NCI-H146 treated with DMSO at 0.1 percent for 48 hours (cell line): ENCODE measurements at regions not wholly inside any gene's neighbourhood (a gene's known extent, or its start where the extent isn't known, plus 50 kb on each side); places are given as distances from the start of the nearest gene placed in this dataset.
"Not testable (repeated sequence)": the region's sequence is repeated elsewhere in the genome, so short reads cannot be mapped to it uniquely, and the experiment has no call there.

Experiments used
- DNase-seq: peaks from one replicate; lab custom pipeline; 2025; ENCODE audit not compliant: unreplicated experiment; lab: John Stamatoyannopoulos, UW

DNA sequence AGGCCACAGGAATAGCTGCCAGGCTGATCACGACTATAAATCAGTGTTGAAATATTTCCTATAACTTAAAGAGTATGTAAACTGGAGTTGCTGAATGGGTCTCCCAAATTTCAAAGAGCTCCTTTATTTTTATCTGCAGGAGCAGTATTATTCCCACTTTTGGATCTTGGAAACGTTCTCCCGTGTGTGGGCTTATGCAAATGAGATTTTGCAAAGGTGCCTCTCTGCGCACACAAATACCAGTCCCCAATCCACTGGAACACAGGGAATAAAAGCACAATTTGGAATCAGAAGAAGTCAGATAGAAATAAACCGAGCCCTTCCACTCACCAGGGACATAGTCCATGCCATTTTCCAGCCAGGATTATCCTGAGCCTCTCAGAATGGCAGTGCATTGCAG is 350.2 kb upstream of the CELF2 start:
- no peak for DNase-seq

GRCh38 chr10:10676972-10677371 is 340.7 kb upstream of the CELF2 start:
- DNase-seq: no peak

DNA sequence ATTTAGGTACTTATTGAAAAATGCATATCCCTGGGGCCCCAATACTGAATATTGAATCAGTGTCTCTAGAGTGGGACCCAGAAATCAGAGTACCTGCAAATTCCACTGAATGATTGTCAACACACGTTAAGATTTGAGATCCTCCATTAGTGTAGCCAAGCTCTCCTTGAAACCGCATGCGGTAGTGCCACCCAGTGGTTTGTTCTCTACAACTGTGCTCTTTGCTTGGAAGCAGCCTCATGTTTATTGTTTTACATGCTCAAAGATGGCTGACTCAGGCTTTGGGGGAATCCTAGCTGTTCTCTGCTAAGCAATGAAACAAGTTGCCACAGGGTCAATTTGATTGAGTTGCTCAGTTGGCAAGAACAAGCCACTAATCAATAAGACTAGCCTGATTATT is 340.2 kb upstream of the CELF2 start:
- peak; percentile 74 for DNase-seq

GRCh38 chr10:10680496-10680895 is 337.2 kb upstream of the CELF2 start:
- DNase-seq: no peak

DNA sequence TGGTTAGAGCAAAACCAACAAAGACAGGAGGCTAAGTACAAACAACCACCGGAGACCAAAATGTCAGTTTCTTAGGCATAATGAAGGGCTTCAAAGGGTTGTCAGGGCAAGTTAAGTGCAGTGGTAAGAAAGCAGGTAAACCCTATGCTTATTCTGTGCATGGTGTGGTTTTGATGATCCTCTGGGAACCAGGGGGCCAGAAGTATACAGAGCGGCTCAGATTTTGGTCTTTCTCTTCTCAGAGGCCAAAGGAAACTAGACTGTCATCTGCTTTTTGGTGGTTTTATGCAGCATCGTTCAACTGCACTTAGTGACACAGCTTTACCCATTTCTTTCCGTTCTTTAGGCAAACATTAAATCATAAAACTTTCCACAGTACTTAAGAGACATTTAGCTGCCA is 332.7 kb upstream of the CELF2 start:
- no peak for DNase-seq

DNA sequence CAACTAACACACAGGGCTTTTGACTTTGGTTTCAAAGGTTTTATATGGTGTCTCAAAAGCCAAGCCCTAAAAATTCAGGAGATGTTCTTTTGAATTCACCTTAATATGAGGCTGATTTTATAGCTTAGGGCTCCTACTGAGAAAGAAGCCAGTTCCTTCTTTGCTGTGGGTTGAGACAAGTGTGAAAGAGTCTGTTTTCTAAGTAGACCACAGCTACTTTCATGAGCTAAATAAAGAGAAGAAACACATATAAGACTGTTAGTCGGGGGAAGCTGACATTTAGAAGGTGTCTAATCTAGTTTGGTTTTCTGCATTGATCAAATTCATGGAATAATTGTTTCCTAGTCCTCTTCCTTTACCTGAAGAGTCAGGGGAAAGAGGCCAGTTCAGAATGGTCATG is 332.1 kb upstream of the CELF2 start:
- no peak for DNase-seq

DNA sequence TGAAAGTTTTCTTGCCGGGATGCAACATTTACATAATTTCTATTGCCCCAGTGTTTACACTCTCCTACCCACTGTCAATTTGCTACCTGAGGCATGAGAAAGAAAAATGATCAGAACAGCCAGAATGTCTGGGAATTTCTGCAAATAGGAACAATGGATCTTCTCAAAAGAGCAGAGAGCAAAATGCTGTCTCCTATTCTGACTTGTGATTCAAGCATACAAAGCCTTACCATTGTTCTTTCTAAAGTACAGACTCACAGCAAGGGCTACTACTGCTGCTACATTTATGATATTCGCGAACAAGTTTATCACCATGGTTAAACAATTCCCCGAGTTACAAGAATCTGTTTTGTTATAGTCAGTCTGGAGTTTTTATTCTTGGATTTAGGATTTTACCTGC is 329.9 kb upstream of the CELF2 start:
- no peak for DNase-seq

- peak; percentile 95 for DNase-seq
These were observed 318.2 kb upstream of the CELF2 start for GRCh38 chr10:10699427-10699826.

GRCh38 chr10:10701084-10701611 is 316.5 kb upstream of the CELF2 start:
- no peak for DNase-seq

DNA sequence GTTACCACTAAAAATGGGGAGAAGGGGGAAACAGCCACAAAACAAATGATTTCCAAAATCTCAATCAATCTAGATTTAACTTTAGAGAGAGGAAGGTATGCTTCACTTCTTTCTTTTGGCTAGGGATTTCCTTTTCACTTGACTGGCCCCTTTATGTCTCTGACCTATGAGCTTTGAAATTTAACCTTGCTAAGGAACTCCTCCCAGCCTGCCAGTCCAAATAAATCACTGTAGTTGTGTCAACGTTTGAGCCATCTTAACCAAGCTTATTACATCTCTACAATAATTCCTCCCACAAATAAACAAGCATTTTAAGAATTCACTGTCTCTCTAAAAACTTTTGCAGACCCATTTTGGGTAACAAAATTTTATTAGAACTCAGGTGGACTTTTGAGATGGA is 315.5 kb upstream of the CELF2 start:
- no peak for DNase-seq

GRCh38 chr10:10703382-10703781 is 314.3 kb upstream of the CELF2 start:
- DNase-seq: no peak

- DNase-seq: no peak
These were observed 305.4 kb upstream of the CELF2 start for GRCh38 chr10:10712155-10712704.

DNA sequence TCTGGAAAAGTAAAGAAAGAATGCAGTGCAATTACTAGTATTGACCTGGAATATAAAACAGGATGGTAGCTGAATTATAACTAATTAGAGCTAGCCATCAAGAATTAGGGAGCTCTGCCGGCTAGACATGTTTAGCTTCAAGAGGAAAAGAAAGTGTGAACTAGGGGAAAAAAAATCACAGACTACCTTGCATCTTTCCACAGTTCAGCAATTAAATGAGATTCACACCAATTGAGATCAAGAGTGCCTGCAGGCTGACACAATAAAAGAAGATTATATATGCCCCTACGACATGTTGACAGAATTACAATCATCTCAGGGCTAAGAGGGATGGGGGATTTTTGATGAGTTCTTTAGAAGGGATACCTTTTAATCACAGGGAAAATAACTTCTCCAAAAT is 303.3 kb upstream of the CELF2 start:
- no peak for DNase-seq

- peak; percentile 85 for DNase-seq
These were observed 300.7 kb upstream of the CELF2 start for GRCh38 chr10:10716972-10717371.

- no peak for DNase-seq
These were observed 295.2 kb upstream of the CELF2 start for GRCh38 chr10:10722422-10722821.

- DNase-seq: peak; percentile 85
These were observed 292.5 kb upstream of the CELF2 start for GRCh38 chr10:10725196-10725595.

GRCh38 chr10:10726101-10726500 is 291.6 kb upstream of the CELF2 start:
- no peak for DNase-seq

- DNase-seq: not testable (repeated sequence)
These were observed 290.3 kb upstream of the CELF2 start for GRCh38 chr10:10727411-10727810.

GRCh38 chr10:10727812-10728211 is 289.9 kb upstream of the CELF2 start:
- no peak for DNase-seq

GRCh38 chr10:10730471-10731043 is 287.1 kb upstream of the CELF2 start:
- no peak for DNase-seq

DNA sequence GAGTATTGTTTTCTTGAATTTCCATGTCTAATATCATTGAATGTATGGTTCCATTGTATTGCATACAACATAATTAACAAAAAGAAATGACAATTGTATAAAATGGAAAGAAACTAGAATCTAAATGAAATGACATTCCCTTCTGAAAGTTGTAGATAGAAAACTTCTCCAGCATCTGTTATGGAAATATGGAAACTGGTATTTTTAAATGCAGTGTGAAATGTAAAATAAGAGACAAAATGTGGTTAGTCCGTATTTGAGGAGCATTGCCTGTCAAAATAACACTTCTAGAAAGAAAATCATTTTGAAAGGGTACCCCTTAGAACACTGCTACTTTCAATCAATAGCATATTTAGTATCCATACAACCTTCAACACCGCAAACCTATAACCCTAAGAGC is 286.3 kb upstream of the CELF2 start:
- no peak for DNase-seq

DNA sequence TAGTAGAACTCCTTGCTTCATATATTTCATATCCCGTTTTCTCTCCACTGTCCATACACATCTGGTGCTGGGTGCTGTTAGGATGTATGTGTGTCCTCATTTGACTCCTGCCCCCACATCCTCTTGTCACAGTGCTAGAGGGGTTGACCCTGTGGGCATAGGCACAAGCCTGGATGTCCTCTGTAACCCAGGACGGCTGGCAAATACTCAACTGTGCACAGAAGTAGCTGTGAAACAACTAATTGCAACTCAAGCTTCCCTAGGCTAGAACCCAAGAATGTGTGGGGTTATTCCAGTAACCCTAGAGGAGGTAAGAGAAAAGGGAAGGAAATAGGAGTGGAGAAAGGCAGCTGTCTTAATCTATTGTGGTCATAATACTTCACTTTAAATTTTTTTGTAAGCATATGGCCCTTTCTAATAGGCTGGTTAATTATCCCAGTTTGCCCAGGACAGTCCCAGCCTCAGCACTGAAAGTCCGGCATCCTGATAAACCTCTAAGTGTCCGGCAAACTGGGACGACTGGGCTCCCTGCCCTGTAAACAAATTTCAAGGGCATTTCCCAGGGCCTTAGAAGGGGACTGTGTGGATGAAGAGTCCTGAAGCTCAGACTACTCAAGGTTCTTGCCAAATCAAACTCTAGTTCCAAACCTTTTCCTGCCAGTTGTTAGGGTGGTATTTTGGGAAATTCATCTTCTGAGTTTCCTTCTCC is 283.2 kb upstream of the CELF2 start:
- DNase-seq: no peak

DNA sequence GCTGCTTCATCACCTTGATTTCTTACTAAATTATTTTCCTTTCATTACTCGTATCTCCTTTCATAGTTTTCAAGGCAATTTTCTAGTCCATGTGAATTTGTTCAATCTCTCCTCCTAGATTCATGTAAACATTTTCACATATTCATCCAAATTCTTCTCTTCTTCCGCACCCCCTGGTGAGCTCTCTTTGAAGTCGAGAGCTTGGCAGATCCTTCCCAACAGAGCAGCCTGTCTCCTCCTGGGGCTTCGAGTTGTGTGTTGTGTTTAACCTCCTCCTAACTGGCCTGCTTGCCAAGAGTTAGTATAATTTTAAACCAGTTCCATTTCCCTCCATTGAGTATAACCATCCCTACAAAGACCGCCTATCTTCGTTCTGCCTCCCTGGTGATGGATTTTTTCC is 272.4 kb upstream of the CELF2 start:
- DNase-seq: no peak
